Brain microvascular endothelial cell (primary cell): ENCODE measurements at regions not wholly inside any gene's neighbourhood (a gene's known extent, or its start where the extent isn't known, plus 50 kb on each side); places are given as distances from the start of the nearest gene placed in this dataset.

Experiments
- DNase-seq: peaks from one replicate; pipeline ENCODE4 v3.0.0-alpha.2; 2020
- H3K27ac ChIP-seq: fragments of 250-450 bp; sonication (Bioruptor Pico); 2 replicates; pipeline ENCODE4 v1.5.1; 2020; ENCODE audit warnings: mild to moderate bottlenecking, moderate library complexity
- H3K27me3 ChIP-seq: fragments of 250-450 bp; sonication (Bioruptor Pico); replicated peaks from 2 replicates; pipeline ENCODE4 v1.5.1; 2020; ENCODE audit warnings: mild to moderate bottlenecking
- H3K36me3 ChIP-seq: fragments of 250-450 bp; sonication (Bioruptor Pico); replicated peaks from 2 replicates; pipeline ENCODE4 v1.5.1; 2020; ENCODE audit warnings: mild to moderate bottlenecking
- H3K4me3 ChIP-seq: 2 replicates; pipeline ENCODE4 v1.5.1; 2011; ENCODE audit warnings: low read depth, mild to moderate bottlenecking, control low read depth, low read length, moderate library complexity
- CTCF ChIP-seq: IDR thresholded peaks from 2 replicates; pipeline ENCODE4 v1.5.1; 2011; ENCODE audit warnings: low read depth, mild to moderate bottlenecking, moderate library complexity, low read length, control low read depth, inconsistent platforms; ENCODE audit errors: missing control alignments
- in situ Hi-C: cut with HindIII; loops from 2 replicates; pipeline ENCODE4 v1.10.0; 2017; ENCODE audit warnings: low sequenced_read_pairs, low pct_ligation_motif_present

DNA sequence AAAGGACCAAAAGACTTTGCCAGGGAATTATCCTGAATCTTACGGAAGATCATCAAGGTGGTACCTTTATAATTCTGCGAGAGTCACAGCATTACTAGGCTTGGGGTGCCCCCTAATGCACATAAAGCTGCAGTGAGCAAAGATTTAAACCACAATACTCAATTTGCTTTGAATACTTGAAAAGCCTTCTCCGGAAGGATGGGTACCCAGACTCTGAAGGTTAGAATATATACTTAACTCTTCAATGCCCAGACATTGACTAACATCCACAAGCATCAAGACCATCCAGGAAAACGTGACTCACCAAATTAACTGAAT is 117.8 kb upstream of the KCNH8 start:
- in situ Hi-C loops: no loop called here
- TF ChIP-seq CTCF: no peak
- DNase-seq: no peak

DNA sequence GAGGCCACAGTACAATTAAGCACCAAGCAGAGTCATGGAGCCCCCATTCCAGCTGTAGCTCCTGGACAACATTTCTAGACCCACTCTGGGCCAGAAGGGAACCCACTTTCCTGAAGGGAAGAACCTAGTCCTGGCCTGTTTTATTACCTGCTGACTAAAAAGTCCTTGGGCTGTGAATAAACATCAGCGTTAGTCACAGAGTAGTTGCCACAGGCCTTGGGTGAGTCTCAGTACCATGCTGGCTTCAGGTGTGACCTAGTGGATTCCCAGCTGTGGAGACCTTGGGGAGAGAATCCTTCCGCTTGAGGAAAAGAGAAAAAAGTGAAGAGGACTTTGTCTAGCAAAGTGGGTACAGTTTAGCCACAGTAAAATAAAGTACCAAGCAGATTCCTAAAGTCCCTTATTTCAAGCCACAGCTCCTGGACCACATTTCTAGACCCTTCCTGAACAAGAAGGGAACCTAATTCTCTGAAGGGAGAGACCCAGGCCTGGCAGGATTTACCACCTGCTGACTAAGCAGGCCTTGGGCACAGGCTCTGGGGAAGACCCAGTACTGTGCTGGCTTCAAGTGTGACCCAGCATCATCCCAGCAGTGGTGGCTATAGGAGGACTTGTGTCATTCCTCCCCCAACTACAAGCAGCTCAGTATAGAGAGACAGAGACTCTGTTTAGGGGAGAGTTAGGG is 118.3 kb upstream of the KCNH8 start:
- no peak overlapping the region for H3K4me3 ChIP-seq
- no peak for TF ChIP-seq CTCF
- H3K36me3 ChIP-seq: no peaks in the 10 kb centered on the region
- no peaks in the 10 kb centered on the region for H3K27me3 ChIP-seq
- no peak for DNase-seq
- in situ Hi-C loops: no loop called here
- H3K27ac ChIP-seq: no peak overlapping the region

More for the DNA sequence above, 117.8 kb upstream of the KCNH8 start:
- Histone ChIP-seq H3K36me3 (no peaks in the 10 kb centered on the region), H3K27ac (no peak overlapping the region), H3K27me3 (no peaks in the 10 kb centered on the region), H3K4me3 (no peak overlapping the region)

DNA sequence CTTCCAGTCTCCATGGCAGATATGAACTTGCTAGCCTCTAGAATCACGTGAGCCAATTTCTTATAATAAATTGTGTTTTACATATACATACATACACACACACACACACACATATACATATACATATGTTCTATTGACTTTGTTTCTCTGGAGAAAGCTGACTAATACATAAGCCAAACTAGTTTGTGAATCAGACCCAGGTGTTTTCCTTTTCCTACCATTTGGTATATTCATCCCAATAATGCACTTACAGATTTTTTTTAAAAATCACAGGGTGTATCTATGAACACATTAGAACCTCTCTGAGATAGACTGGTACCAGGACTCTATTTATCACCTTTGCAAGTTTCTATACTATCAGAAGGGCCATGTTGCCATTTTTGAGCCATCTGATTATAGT is 122.9 kb upstream of the KCNH8 start:
- H3K36me3 ChIP-seq: no peaks in the 10 kb centered on the region
- no peak overlapping the region for H3K27ac ChIP-seq
- H3K27me3 ChIP-seq: no peaks in the 10 kb centered on the region
- no peak for TF ChIP-seq CTCF
- no peak for DNase-seq
- H3K4me3 ChIP-seq: no peak overlapping the region
- in situ Hi-C loops: no loop called here

GRCh38 chr3:19022546-19022945 is 125.8 kb upstream of the KCNH8 start:
- Histone ChIP-seq H3K4me3 (no peak overlapping the region), H3K27me3 (no peaks in the 10 kb centered on the region), H3K36me3 (no peaks in the 10 kb centered on the region), H3K27ac (no peak overlapping the region)
- in situ Hi-C loops: no loop called here
- no peak for TF ChIP-seq CTCF
- DNase-seq: no peak

DNA sequence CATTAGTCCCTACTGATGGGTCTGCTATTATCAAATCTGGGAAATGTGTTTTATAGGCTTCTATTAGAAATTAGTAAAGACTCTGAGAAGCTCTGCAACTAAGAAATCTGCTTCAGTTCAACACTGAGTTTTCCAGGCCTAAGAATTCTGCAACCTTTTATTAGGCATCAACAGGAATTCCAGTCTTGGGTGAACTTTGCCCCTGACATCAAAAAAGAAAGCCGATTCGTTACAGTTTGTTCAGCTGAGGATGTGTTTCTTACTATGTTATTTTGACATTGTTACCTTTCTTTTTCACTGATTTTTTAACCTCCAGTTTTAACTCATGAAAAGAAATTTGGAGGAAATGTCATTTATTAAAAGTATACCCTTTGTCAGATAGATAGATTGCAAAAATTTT is 131.5 kb upstream of the KCNH8 start:
- no peaks in the 10 kb centered on the region for H3K36me3 ChIP-seq
- in situ Hi-C loops: no loop called here
- H3K27me3 ChIP-seq: no peaks in the 10 kb centered on the region
- TF ChIP-seq CTCF: no peak
- no peak for DNase-seq
- no peak overlapping the region for H3K27ac ChIP-seq
- no peak overlapping the region for H3K4me3 ChIP-seq

DNA sequence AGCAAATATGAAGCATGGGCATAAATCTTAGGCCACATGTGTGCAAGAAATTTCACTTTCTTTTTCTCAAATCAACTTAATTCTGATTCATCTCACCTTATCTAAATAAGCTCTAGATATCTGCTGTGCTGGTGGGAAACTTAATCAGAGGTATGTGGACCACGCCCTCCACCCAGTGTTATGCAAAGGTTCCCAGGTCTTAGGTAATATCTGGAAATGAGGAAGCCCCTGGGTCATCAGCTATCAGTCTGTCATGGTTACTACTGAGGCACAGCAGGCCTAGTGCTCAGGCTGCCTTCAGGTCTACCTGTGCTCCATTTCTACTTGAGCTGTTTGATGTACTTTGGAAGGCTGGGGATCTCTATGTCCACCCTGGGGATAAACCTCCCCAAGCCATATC is 134.4 kb upstream of the KCNH8 start:
- in situ Hi-C loops: no loop called here

More for the DNA sequence above, 134.4 kb upstream of the KCNH8 start:
- DNase-seq: no peak
- Histone ChIP-seq H3K4me3 (no peak overlapping the region), H3K36me3 (no peaks in the 10 kb centered on the region), H3K27me3 (no peaks in the 10 kb centered on the region), H3K27ac (no peak overlapping the region)
- TF ChIP-seq CTCF: no peak
